HG03558 (cell line): ENCODE measurements at regions not wholly inside any gene's neighbourhood (a gene's known extent, or its start where the extent isn't known, plus 50 kb on each side); places are given as distances from the start of the nearest gene placed in this dataset.
"Not testable (repeated sequence)": the region's sequence is repeated elsewhere in the genome, so short reads cannot be mapped to it uniquely, and the experiment has no call there.

Source experiments
- ATAC-seq: cut with Tn5 transposase; IDR thresholded peaks from one replicate; pipeline ENCODE4 v1.9.1; 2021; ENCODE audit warnings: moderate number of reproducible peaks; ENCODE audit not compliant: unreplicated experiment; ENCODE audit errors: extremely low read depth

DNA sequence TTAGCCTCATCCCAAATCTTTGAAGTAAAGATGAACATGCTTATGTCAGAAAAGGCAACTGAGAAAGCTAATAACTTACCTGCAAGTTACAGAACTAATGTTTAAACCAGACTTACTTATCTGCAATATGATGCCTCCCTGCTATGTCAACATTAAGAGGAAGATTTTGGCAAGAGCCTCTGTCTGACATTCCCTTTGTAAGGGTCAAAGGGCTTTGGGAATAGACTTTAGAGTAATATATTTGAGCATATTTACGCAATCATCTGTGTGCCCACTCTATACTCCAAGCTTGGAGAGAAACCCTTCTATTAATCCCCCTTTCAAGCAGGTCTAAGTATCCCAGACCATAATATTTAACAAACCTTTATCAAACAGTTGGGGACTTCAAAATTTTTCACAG lies 389.4 kb downstream of the NPIPA8 start:
- ATAC-seq: no peak

DNA sequence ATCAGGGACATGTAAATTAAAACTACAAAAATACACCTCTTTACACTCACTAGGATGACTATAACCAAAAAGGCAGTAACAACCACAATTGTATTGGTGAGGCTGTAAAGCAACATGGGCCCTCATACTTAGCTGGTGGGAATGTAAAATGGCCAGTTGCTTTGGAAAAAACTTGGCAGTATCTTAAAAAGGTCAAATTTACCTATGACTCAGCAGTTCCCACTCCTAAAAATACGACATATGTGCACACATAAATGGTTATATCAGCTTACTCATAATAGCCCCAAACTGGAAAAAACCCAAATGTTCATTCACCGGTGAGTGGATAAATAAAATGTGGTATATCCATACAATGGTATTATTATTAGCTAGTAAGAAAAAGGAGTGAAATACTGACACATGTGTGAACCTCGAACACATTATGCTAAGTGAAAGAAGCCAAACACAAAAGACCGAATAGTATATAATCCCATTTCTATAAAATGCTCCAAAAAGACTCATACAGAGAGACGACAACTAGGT lies 391.4 kb downstream of the NPIPA8 start:
- no peak for ATAC-seq

DNA sequence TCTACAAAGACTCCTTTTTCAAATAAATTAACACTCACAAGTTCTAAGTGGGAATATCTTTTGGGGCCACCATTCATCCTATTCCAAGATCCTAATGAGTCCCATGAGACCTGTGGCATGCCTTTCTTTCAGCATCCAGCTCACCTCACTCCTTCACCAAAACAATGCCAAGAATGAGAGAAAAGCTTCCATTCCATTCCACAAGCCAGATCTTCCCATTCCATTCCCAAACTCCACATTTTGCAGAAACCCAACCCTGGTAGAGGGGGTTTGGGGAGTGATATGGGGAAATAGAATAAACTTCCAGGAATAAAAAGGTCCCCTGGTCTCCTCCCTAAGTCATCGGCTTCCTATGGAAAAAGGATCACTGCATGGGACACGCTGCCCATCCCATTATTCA lies 392.2 kb downstream of the NPIPA8 start:
- ATAC-seq: no peak

DNA sequence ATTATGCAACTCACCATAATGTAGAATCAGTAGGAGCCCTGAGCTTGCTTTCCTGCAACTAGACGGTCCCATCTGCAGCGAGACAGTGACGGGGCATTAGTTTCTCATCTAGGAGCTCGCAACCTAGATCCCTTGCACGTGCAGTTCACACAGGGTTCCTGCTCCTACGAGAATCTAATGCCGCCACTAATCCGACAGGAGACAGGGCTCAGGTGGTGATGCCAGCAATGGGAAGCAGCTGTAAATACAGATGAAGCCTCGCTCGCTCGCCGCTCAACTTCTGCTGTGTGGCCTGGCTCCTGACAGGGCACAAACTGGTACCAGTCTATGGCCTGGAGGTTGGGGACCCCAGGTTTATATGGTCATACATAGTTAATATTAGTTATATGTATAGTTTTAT lies 394.5 kb downstream of the NPIPA8 start:
- no peak for ATAC-seq

DNA sequence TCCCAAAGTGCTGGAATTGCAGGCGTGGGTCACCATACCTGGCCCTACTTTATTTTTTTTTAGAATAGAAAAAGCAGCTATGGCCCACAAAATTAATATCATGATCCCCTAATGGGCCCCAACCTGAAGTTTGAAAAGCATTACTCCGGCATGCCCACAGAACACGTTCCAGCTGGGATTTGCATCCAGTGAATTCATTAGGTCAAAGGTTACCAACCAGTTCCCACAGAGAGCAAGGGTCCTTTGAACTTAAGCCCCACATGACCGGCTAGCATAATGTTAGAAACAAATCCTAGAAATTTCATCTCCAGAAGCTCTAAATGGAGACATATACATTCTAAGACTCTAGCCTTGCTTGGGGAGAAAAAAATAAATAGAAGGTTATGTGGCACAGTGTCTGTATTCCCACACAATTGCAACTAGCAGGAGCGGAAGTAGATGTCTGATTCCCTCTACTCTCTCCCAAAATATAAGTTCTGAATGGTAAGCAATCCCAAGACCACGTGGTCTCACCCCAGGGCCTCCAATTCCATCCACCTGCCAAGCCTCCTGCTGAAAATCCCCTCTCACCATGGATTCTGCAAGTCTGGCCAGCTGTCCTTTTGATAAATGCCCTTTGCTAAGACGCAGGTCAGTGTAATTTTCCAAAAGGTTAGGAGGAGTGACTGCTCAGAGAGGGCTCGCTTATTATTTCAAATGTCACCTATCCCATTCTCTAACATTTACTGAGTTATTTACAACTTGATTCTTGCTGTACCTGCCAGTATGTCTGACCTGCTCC lies 395.8 kb downstream of the NPIPA8 start:
- no peak for ATAC-seq

DNA sequence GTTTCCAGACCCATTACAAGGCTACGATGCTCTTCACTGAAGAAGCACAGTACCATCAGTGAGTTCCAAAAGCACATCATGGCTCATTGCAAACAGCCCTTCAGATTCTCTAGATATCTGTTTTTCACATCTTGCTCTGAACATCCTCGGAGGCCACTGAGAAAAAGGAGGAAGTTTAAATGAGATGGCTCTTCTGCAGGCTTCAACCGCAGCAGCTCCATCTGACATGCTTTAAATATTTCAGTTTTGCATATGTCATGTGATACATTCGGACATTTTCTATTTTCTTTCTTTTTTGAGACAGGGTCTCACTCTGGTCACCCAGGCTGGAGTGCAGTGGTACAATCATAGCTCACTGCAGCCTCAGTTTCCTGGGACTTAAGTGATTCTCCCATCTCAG lies 396.8 kb downstream of the NPIPA8 start:
- ATAC-seq: no peak

DNA sequence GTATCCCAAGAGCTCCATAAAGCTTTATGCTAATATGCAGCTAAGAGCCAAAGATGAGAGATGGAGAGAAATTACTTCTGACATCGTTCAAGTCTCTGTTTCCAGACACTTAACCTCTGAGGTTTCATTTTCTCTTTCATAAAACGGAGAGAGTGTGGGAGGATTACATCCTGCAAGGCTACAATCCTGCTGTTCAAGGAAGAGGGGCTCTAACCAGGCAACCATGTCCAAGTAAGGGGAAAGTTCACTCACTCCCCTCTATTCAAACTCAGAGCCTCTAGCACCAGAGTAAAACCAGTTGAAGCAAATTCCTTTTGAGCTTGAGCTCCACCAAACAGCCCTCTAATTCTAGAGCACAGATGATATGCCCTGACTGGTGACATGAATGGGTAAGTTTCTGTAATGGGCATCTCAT lies 397.4 kb downstream of the NPIPA8 start:
- ATAC-seq: no peak

DNA sequence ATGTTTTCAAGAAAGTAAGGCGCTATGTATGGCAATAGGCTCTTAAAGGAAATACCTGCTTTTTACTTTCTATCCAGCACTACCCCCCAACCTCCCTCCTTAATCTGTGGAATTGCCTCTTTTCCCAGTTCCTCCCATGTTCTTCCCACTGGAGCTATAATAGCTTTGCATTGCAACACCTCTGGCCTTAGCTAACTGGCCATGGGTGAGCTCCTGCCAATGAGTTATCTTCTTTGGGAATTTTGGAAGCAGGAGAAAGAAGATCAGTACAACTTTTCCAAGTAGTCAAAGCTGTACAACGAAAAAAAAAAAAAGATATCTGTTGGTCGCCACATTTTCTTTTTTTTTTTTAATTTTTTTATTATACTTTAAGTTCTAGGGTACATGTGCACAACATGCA lies 398.0 kb downstream of the NPIPA8 start:
- no peak for ATAC-seq

DNA sequence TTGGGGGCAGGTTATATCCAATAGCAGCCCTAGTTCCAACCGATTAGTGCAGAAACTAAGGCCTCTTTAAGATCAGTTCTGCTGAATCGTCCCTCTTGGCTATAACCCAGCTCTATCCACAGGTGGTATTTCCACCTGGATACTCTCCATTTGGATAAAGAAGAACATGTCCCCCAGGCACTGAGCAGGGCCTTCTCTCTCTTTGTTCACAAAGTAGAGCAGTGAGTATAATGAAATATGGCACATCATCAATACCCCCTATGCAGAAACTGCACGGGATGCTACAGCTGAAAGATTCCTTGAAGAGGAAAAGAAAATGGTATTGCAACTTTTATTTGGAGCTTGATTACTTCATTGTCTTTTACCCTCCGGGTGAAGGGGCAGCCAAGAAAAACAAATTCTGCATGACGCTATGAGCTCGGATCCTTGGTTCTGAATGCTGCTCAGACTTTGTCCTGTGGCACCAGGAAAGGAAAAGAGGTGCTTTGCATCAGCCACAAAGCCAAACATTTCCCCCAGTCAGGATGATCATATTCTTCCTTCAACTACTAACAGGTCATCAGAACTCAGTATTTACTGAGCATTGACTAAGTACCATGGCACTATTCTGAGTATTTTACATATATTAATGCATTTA lies 399.7 kb downstream of the NPIPA8 start:
- no peak for ATAC-seq

DNA sequence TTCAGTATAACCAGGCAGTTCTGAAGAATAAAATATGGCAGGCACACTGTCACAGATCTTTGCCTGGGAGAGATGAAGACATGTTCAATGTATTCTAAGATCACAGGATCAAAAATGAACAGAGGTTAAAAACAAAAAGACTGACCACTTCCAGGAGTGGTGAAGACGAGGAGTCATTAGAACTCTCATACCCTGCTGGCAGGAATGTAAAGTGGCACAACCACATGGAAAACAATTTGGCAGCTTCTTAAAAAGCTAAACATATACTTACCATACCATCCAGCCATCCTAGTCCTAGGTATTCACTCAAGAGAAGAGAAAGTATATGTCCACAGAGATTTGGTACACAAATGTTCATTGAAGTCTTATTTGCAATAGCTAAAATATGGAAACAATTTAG lies 406.3 kb downstream of the NPIPA8 start:
- ATAC-seq: no peak

DNA sequence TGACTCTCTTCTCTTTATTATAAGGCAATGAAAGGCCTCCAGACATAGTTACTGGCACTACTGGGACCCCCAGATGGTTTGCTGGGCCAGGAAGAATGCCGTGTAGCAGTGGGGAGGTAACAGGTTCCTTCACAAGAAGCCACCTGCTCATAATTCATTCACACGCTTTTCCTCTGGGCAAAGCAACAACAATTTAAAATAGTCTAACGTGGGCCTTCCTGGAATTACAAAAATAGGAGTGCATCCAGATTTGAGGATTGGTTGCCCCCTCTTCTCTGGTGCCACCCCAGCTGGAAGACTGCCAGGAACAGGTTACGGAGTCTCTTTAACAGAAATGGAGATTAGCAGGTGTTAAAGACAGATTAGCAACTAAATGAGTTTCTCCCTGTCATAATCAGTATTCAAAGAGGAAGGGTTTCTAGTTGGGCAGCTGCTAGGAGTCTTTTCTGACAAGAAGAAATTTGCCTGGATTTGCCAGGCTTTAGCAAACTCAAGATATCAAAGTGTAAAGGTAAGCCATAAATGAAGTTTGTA lies 409.6 kb downstream of the NPIPA8 start:
- ATAC-seq: no peak

DNA sequence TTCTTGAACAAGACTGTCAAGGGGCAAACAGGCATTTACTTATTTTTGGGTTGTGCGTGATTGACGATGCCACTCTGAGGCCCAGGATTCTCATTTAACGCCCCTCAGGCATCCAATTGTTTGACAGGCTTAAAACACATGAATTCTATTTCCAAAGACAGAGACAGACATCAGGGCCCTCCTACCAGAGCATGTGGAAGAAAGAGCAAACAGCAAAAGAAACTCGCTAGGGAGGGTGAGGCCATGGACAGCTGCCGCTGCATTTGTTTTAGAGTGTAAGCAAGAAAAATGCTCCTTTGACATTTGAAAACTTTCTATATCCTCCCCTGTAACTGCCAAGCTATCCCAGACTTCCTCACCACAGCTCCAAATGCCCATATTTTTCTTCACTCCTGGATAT lies 410.1 kb downstream of the NPIPA8 start:
- ATAC-seq: no peak

DNA sequence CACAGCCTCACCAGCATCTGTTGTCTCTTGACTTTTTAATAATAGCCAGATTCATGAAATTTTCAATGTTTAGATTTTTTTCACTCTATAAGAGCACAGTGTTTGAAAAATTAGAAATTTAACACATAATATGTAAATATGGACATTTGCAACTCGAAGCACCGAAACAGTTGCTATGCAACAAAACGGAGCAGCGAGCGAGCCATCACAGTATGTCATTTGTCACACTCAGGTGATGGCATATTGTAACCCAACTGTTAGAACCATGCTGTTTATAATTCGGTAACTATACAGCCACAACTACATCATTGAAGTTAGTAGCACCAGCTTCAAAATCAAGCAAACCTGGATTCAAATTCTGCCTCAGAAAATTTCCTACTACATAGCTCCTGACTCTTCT lies 410.8 kb downstream of the NPIPA8 start:
- ATAC-seq: no peak

DNA sequence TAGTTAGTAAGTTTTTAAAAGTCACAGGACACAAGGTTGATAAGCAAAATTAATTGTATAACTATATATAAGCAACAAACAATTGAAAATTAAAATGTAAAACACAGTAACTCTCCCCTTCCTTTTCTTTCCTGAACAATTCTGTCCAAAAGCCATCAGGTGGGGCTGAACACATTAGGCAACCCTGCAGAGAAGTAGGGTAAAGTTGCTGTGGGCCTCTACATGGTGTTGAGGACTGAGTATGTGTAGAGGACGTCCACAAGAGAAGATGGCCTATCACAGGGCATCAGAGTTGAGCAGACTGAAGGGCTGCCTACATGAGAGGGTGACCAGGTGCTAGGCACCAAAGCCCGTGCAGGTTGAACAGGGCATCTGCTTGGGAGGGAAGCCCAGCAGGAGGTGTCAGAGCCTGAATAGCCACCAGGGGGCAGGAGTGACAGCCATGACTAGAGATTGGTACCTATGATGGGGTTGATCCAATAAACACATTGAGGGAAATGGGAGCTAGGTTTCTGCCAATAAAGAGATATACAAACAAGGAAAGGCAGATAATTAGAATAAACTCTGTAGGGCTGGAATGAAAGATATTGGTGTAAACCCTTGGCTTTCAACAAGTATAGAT lies 415.1 kb downstream of the NPIPA8 start:
- ATAC-seq: no peak

DNA sequence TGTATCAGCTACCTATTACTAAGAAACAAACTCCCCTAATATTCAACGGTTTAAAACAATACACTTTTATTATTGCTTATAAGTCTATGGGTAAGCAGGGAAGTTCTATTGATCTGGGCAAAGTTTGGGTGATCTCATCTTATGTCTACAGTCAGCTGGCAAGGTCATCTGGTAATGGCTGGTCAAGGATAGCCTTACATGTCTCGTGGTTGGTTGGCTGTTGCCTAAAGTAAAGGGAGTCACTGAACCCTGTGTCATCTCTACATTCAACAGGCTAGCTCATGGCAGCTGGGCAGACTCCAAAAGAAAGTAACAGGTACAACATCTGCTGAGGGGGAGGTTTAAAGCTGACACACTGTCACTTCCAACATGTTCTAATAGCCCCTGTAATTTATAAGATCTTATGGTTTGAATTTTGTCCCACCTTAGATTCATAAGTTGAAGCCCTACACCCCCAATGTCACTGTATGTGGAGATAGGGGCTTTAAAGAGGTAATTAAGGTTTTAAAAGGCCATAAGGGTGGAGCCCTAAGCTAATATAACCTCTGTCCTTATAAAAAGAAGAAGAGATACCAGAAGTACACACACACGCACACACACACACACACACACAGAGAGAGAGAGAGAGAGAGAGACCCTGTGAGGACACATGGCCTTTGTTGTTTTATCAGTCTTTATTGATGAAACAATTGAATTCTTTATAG lies 419.1 kb downstream of the NPIPA8 start:
- ATAC-seq: no peak

DNA sequence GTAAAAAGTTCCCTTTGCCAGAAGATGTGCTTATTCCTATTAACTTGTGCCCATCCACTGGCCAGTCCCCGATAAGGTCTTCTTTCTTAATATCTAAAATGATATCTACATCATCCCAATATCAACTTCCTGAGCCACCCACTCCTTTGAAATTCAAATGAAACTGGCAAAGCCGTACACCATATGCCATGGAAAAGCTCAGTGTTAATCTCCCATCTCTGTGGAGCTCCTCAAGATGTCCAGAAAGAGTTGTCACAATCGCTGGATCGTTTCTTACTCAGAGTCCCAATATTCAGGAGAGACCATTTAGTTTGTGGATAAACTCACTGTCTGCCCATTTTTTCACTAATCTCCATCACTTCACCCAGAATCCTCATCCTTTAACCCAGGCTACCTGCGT lies 420.7 kb downstream of the NPIPA8 start:
- ATAC-seq: no peak

DNA sequence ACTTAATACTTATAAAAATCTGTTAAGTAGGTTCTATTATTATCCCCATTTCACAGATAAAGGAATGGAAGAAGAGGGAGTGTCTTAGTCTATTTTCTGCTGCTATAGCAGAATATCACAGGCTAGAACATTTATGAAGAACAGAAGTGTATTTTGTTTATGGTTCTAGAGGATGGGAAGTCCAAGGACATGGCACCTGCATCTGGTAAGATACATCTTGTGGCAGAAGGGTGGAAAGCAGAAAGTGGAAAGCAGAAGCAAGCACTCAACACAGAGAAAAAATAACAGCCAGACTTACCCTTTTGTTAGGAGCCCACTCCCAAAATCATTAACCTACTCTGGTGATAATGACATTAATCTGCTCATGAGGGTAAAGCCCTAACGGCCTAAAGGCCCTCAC lies 422.4 kb downstream of the NPIPA8 start:
- ATAC-seq: no peak

DNA sequence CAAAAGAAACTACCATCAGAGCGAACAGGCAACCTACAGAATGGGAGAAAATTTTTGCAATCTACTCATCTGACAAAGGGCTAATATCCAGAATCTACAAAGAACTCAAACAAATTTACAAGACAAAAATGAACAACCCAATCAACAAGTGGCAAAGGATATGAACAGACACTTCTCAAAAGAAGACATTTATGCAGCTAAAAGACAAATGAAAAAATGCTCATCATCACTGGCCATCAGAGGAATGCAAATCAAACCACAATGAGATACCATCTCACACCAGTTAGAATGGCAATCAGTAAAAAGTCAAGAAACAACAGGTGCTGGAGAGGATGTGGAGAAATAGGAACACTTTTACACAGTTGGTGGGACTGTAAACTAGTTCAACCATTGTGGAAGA lies 425.0 kb downstream of the NPIPA8 start:
- not testable (repeated sequence) for ATAC-seq

DNA sequence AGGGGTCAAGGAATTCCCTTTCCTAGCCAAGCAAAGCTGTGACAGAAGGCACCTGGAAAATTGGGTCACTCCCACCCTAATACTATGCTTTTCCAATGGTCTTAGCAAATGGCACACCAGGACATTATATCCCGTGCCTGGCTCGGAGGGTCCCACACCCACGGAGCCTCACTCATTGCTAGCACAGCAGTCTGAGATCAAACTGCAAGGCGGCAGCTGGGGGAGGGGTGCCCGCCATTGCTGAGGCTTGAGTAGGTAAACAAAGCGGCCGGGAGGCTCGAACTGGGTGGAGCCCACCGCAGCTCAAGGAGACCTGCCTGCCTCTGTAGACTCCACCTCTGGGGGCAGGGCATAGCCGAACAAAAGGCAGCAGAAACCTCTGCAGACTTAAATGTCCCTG lies 429.9 kb downstream of the NPIPA8 start:
- not testable (repeated sequence) for ATAC-seq

DNA sequence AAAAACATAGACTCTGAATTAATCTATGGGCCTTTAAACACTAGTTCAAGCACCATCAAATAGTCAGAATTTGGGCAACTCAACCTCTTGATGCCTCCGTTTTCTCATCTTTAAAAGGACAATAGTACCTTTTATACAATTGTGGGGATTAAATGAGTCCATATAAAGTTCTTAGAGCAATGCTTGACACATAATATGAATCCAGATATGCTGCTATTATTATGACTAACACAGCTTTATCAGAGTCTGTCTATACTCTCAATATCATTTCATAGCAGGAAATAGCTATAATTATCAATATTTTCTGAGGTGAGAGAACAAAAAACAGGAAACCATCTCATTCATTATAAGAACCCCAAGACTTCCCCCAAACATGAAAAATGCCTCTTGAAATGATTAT lies 430.5 kb upstream of the XYLT1 start:
- no peak for ATAC-seq

DNA sequence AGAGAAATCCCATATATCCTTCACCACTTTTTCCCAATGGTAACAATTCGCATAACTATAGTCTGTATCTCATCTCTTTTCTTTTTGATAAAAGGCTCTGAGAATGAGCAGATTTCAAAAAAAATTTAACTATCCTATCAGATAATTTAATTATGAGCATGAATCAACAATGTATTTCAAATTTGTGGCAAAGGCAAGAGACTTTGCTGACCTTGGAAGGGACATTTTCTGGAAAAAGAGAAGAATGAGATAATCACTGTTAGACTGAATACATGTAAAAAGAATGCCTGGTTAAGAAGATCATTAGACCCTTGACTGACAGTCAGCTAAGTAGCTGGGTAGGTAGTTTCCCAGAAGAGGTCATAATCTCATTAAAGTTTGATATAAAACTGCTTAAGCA lies 428.4 kb upstream of the XYLT1 start:
- no peak for ATAC-seq
